Umbilical cord (tissue), 1 donor: ENCODE measurements at regions not wholly inside any gene's neighbourhood (a gene's known extent, or its start where the extent isn't known, plus 50 kb on each side); places are given as distances from the start of the nearest gene placed in this dataset.
"Not testable (repeated sequence)": the region's sequence is repeated elsewhere in the genome, so short reads cannot be mapped to it uniquely, and the experiment has no call there.

ENCODE experiments used
- DNase-seq: peaks from one replicate; pipeline ENCODE4 v3.0.0-alpha.2; 2015; ENCODE audit warnings: low spot score

GRCh38 chr17:445839-446238, 93.2 kb upstream of the RPH3AL start, which contains the start of gene RFLNB:
RFLNB (minus strand) TSS chr17:445939.
- not testable (repeated sequence) for DNase-seq

GRCh38 chr17:444879-445454, 92.4 kb upstream of the RPH3AL start:
- no peak for DNase-seq

- no peak for DNase-seq
Observed at GRCh38 chr17:443109-443508, 90.5 kb upstream of the RPH3AL start.

GRCh38 chr17:441155-441950, 88.7 kb upstream of the RPH3AL start:
- DNase-seq = no peak

- DNase-seq = no peak
Observed at GRCh38 chr17:438191-438590, 85.6 kb upstream of the RPH3AL start.

GRCh38 chr17:437545-437944, 84.9 kb upstream of the RPH3AL start:
- no peak for DNase-seq

GRCh38 chr17:436571-436970, 84.0 kb upstream of the RPH3AL start:
- DNase-seq = no peak

- DNase-seq = not testable (repeated sequence)
Observed at GRCh38 chr17:432471-432870, 79.9 kb upstream of the RPH3AL start.

- DNase-seq = no peak
Observed at GRCh38 chr17:431494-431893, 78.9 kb upstream of the RPH3AL start.

- no peak for DNase-seq
Observed at GRCh38 chr17:429589-429988, 77.0 kb upstream of the RPH3AL start.

GRCh38 chr17:428414-428813, 75.8 kb upstream of the RPH3AL start:
- DNase-seq = no peak

- DNase-seq = no peak
Observed at GRCh38 chr17:427891-428290, 75.3 kb upstream of the RPH3AL start.

- DNase-seq = no peak
Observed at GRCh38 chr17:427327-427726, 74.7 kb upstream of the RPH3AL start.

GRCh38 chr17:422196-422930, 69.8 kb upstream of the RPH3AL start:
- no peak for DNase-seq

GRCh38 chr17:420479-421175, 68.0 kb upstream of the RPH3AL start:
- no peak for DNase-seq

- DNase-seq = no peak
Observed at GRCh38 chr17:419073-419735, 66.6 kb upstream of the RPH3AL start.

- no peak for DNase-seq
Observed at GRCh38 chr17:418421-418751, 65.8 kb upstream of the RPH3AL start.

GRCh38 chr17:417691-418420, 65.2 kb upstream of the RPH3AL start:
- DNase-seq = no peak

GRCh38 chr17:416293-417206, 63.9 kb upstream of the RPH3AL start:
- no peak for DNase-seq
